Karpas-422 (cell line): ENCODE measurements at regions not wholly inside any gene's neighbourhood (a gene's known extent, or its start where the extent isn't known, plus 50 kb on each side); places are given as distances from the start of the nearest gene placed in this dataset.
A peak's percentile ranks its signal among the peaks of the same experiment; 100 is the strongest.

ENCODE experiments used
- DNase-seq: peaks from one replicate; pipeline ENCODE4 v3.0.0-alpha.2; 2015
- H2AFZ ChIP-seq: fragments of 200-600 bp; sonication (generic); 2 replicates; pipeline ENCODE4 v1.6.1; 2014; ENCODE audit warnings: antibody characterized with exemption, low read length, mixed read lengths
- H3K27ac ChIP-seq: fragments of 200-600 bp; sonication (generic); 2 replicates; pipeline ENCODE4 v1.5.1; 2014; ENCODE audit warnings: mild to moderate bottlenecking, low read length, moderate library complexity
- H3K27me3 ChIP-seq: fragments of 200-600 bp; sonication (generic); 2 replicates; pipeline ENCODE4 v1.6.1; 2014; ENCODE audit warnings: low read length, mixed read lengths
- H3K36me3 ChIP-seq: fragments of 200-600 bp; sonication (generic); 2 replicates; pipeline ENCODE4 v1.6.1; 2014; ENCODE audit warnings: low read length, mixed read lengths; ENCODE audit not compliant: insufficient read depth
- H3K4me1 ChIP-seq: fragments of 200-600 bp; sonication (generic); 2 replicates; pipeline ENCODE4 v1.6.1; 2014; ENCODE audit warnings: mild to moderate bottlenecking, low read length, mixed read lengths
- H3K4me2 ChIP-seq: fragments of 200-600 bp; sonication (generic); 2 replicates; pipeline ENCODE4 v1.6.1; 2014; ENCODE audit warnings: low read length, low read depth, mild to moderate bottlenecking; ENCODE audit not compliant: poor library complexity, severe bottlenecking
- H3K4me3 ChIP-seq: fragments of 200-600 bp; sonication (generic); 2 replicates; pipeline ENCODE4 v1.5.1; 2014; ENCODE audit warnings: mild to moderate bottlenecking, antibody characterized with exemption, low read length, mixed read lengths
- H3K79me2 ChIP-seq: fragments of 200-600 bp; sonication (generic); 2 replicates; pipeline ENCODE4 v1.6.1; 2014; ENCODE audit warnings: mild to moderate bottlenecking, low read length, mixed read lengths
- H3K9ac ChIP-seq: fragments of 200-600 bp; sonication (generic); 2 replicates; pipeline ENCODE4 v1.6.0; 2014; ENCODE audit warnings: low read length
- H3K9me2 ChIP-seq: fragments of 200-600 bp; sonication (generic), shearing (Covaris generic); replicated peaks from 2 replicates; pipeline ENCODE4 v1.6.0; 2014; ENCODE audit warnings: mild to moderate bottlenecking, low read length, moderate library complexity; ENCODE audit not compliant: insufficient read depth
- H3K9me3 ChIP-seq: fragments of 300-700, 200-600 bp; sonication (generic); 2 replicates; pipeline ENCODE4 v1.6.1; 2014; ENCODE audit warnings: low read length, mixed read lengths
- H4K20me1 ChIP-seq: fragments of 200-600 bp; sonication (generic); 2 replicates; pipeline ENCODE4 v1.6.1; 2014; ENCODE audit warnings: mild to moderate bottlenecking, antibody characterized with exemption, low read length, low read depth; ENCODE audit not compliant: insufficient read depth

DNA sequence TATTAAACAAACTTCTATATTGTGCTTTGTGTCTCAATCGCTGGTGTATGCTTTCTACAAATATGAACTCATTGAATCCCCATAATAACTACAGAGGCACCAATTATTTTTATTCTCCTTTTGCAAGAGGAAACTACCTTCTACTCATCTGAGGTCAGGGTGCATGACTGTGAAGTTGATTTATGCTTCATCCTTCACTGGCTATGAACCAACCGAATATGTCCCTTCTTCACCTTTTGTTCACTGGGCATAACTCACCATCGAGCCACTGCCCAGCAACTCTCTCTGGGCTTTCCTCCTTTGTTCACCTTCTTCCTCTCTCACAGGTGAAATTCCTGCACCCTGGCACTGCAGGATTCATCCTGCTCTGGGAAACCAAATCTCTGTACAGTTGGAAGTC lies 61.3 kb upstream of the PFKP start:
- H3K27me3 ChIP-seq, result no peaks in the 10 kb centered on the region
- no peak overlapping the region for H3K4me3 ChIP-seq
- H3K9me3 ChIP-seq, result no peaks in the 10 kb centered on the region
- H3K27ac ChIP-seq, result no peak overlapping the region
- peaks cover 13% of the 10 kb centered on the region for H3K4me1 ChIP-seq
- H3K4me2 ChIP-seq, result no peak overlapping the region
- DNase-seq, result no peak
- H3K36me3 ChIP-seq, result no peaks in the 10 kb centered on the region
- no peak overlapping the region for H3K9ac ChIP-seq
- H3K79me2 ChIP-seq, result no peaks in the 10 kb centered on the region
- H3K9me2 ChIP-seq, result no peaks in the 10 kb centered on the region
- no peak overlapping the region for H2AFZ ChIP-seq
- H4K20me1 ChIP-seq, result no peaks in the 10 kb centered on the region

DNA sequence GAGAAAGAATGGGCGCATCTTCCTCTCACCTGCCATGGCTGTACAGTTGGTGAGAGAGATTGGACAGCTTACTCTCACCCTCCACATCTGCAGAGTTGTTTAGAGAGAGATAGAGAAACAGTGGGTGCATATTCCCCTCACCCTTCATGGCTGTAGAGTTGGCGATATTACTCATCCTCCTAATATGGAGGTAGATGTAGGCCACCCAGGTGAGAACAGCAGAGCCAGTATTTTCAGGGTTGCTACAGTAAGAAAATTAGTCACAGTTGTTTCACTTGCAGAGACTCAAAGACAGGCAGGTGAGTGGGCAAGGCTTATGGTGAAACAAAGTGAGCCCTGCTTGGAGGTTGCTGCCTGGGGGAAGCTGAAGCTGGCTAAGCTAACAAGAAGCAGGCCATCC lies 65.0 kb upstream of the PFKP start:
- Histone ChIP-seq H4K20me1 (no peaks in the 10 kb centered on the region), H3K79me2 (no peaks in the 10 kb centered on the region), H3K9ac (no peak overlapping the region), H3K9me3 (no peaks in the 10 kb centered on the region), H3K4me3 (no peak overlapping the region), H3K4me2 (no peak overlapping the region), H2AFZ (no peak overlapping the region), H3K36me3 (no peaks in the 10 kb centered on the region), H3K27ac (no peak overlapping the region), H3K4me1 (no peaks in the 10 kb centered on the region; the same call in 1 of the 2 replicates), H3K9me2 (no peaks in the 10 kb centered on the region), H3K27me3 (no peaks in the 10 kb centered on the region)
- DNase-seq, result no peak

DNA sequence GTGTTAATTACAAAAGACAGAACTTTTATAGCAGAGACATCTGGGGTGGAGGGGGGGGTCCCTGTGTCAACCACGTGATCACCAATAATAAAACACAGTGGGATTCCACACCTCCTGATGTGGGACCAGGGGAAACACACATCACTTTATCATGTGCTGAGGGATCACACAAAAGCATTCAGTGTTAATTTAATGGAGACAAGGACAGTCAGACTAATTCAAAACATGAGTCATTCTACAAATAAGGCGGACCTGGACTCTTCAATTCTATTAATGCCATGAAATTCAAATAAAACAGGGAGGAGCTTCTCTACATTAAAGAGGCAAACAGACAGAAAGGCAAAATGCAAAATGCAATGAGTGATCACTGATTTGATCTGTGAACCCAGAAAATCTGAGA lies 67.3 kb upstream of the PFKP start:
- no peaks in the 10 kb centered on the region for H3K27me3 ChIP-seq
- no peaks in the 10 kb centered on the region for H3K9me3 ChIP-seq
- no peak for DNase-seq
- H3K9ac ChIP-seq, result no peak overlapping the region
- no peaks in the 10 kb centered on the region for H3K4me1 ChIP-seq
- no peaks in the 10 kb centered on the region for H3K79me2 ChIP-seq
- H3K4me3 ChIP-seq, result no peak overlapping the region
- H3K4me2 ChIP-seq, result no peak overlapping the region
- no peak overlapping the region for H2AFZ ChIP-seq
- no peaks in the 10 kb centered on the region for H3K9me2 ChIP-seq
- no peak overlapping the region for H3K27ac ChIP-seq
- H4K20me1 ChIP-seq, result no peaks in the 10 kb centered on the region
- H3K36me3 ChIP-seq, result no peaks in the 10 kb centered on the region

DNA sequence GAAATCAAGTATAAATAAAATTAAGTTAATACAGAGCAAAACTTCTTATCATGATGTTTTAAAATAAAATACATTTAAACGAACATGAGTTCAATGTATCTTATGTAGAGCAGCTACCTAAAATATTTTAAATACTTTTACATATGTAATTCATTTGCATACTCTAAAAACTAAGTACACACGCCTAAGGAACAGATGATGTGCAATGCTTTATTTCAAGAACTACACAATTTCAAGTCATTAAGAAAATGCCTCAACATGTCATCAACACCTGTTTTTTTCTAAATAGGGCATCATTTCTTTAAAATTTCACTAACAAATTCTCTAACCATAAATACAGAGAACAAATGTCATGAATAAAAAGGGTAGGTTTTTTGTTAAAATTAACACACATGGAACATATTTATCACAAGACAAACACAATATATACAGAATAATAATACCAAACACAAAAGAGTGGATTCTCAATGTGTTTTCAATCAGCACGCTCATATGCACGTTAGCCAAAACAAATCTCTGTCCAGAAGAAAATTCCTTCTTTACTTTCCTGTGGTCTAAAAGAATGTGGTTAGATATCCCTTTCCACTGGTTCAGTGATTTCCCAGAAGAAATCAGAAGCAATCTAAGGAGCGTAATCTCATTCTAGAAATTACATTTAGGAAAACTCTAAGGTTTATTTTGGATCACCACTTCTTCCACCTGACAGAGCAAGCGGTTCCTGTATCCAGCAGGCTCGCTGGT lies 73.0 kb upstream of the PFKP start:
- no peaks in the 10 kb centered on the region for H4K20me1 ChIP-seq
- no peaks in the 10 kb centered on the region for H3K79me2 ChIP-seq
- H3K4me1 ChIP-seq, result no peaks in the 10 kb centered on the region
- no peak overlapping the region for H2AFZ ChIP-seq
- no peaks in the 10 kb centered on the region for H3K36me3 ChIP-seq
- no peak overlapping the region for H3K4me3 ChIP-seq
- H3K9me3 ChIP-seq, result no peaks in the 10 kb centered on the region
- H3K27ac ChIP-seq, result no peak overlapping the region
- no peak for DNase-seq
- H3K9me2 ChIP-seq, result no peaks in the 10 kb centered on the region
- H3K27me3 ChIP-seq, result peaks cover under 1% of the 10 kb centered on the region; the same call in 1 of the 2 replicates
- H3K9ac ChIP-seq, result no peak overlapping the region
- H3K4me2 ChIP-seq, result no peak overlapping the region

DNA sequence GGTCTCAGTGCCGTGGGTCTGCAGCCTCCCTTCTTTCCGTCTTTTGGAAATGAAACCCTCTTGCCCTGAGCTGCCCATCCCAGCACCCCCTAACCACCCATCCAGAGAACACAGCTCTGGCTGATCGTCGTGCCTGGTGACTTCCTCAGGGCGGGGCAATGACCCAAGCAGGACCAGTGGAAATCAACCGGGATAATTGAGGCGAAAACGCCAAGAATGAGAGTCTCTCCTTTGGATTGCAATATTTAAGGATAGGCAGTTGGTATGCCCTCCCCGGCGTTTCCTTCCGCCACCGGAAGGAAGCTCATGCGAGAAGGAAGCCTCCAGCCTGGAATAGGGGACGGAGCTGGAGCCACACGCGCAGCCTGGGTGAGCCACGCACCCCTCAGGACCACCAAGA lies 73.7 kb upstream of the PFKP start:
- no peaks in the 10 kb centered on the region for H3K9me2 ChIP-seq
- H3K4me2 ChIP-seq, result no peak overlapping the region
- H3K4me3 ChIP-seq, result no peak overlapping the region
- H3K4me1 ChIP-seq, result no peaks in the 10 kb centered on the region
- H4K20me1 ChIP-seq, result no peaks in the 10 kb centered on the region
- peaks cover 4% of the 10 kb centered on the region; the same call in 1 of the 2 replicates for H3K27me3 ChIP-seq
- no peak overlapping the region for H3K27ac ChIP-seq
- no peak overlapping the region for H3K9ac ChIP-seq
- H3K79me2 ChIP-seq, result no peaks in the 10 kb centered on the region
- H3K9me3 ChIP-seq, result no peaks in the 10 kb centered on the region
- no peak for DNase-seq
- H3K36me3 ChIP-seq, result no peaks in the 10 kb centered on the region
- H2AFZ ChIP-seq, result no peak overlapping the region

DNA sequence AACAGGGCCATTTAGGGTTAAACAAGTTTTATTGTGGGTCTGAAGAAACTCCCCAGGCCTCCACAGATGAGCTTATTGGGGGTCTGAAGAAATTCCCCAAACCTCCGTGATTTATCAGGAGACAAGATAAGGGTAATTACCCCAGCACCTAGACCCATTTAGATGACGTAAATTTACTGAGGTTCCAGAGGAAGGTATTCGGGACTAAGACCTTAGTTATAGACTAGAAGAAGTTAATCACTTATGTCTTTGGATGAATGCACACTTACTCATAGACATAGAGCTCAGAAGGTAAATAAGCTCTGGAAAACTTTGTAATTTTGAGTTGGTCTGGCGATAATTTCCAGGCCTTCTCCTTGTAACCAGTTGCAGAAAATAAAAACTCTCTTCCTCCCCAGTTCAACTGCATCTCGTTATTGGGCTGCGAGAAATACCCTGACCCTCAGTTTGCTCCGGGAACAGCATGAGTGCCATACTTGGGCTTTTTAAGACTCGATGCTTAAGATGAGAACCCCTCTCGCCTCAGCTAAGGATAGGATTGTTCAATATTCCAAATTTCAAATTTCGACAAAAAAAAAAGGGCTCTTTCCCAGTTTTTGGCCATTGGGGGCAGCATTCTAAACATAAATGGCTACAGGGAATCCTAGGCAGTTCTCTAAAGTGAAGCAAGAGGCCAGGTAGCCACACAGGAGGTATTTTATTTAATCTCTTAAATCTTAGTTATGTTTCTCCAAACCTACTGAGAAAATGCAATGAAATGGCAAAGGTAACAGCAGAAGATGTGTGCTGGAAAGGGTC lies 74.7 kb upstream of the PFKP start:
- Histone ChIP-seq H2AFZ (no peak overlapping the region), H3K4me1 (no peaks in the 10 kb centered on the region), H3K79me2 (no peaks in the 10 kb centered on the region), H3K27me3 (peaks cover 4% of the 10 kb centered on the region; the same call in 1 of the 2 replicates), H3K27ac (no peak overlapping the region), H4K20me1 (no peaks in the 10 kb centered on the region), H3K4me3 (no peak overlapping the region), H3K9me2 (no peaks in the 10 kb centered on the region), H3K4me2 (no peak overlapping the region), H3K9ac (no peak overlapping the region), H3K9me3 (no peaks in the 10 kb centered on the region), H3K36me3 (no peaks in the 10 kb centered on the region)
- DNase-seq, result no peak

DNA sequence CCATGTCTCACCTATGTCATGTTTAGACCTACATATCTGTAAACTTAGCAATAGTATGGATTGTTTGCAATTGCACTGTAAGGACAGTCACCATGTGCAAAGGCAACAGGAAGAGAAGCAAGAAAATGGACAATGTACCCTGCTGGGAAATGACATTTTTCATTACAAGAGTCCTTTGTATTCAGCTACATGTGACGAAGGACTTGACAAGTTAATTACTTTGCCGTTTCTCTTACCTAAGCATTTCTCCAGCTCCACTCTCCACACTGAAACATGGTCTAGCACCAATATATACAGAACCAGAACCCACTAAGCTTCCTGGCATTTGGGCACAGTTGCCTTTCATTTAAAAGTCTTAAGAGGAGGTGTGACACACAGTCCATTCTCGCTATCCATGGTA lies 76.6 kb upstream of the PFKP start:
- H3K4me3 ChIP-seq, result no peak overlapping the region
- no peaks in the 10 kb centered on the region for H3K79me2 ChIP-seq
- H3K4me1 ChIP-seq, result peaks cover 13% of the 10 kb centered on the region
- no peaks in the 10 kb centered on the region for H3K36me3 ChIP-seq
- DNase-seq, result no peak
- H2AFZ ChIP-seq, result no peak overlapping the region
- H3K9me3 ChIP-seq, result no peaks in the 10 kb centered on the region
- H3K9me2 ChIP-seq, result no peaks in the 10 kb centered on the region
- no peaks in the 10 kb centered on the region for H4K20me1 ChIP-seq
- no peak overlapping the region for H3K9ac ChIP-seq
- no peak overlapping the region for H3K4me2 ChIP-seq
- H3K27me3 ChIP-seq, result peaks cover 4% of the 10 kb centered on the region; the same call in 1 of the 2 replicates
- no peak overlapping the region for H3K27ac ChIP-seq

DNA sequence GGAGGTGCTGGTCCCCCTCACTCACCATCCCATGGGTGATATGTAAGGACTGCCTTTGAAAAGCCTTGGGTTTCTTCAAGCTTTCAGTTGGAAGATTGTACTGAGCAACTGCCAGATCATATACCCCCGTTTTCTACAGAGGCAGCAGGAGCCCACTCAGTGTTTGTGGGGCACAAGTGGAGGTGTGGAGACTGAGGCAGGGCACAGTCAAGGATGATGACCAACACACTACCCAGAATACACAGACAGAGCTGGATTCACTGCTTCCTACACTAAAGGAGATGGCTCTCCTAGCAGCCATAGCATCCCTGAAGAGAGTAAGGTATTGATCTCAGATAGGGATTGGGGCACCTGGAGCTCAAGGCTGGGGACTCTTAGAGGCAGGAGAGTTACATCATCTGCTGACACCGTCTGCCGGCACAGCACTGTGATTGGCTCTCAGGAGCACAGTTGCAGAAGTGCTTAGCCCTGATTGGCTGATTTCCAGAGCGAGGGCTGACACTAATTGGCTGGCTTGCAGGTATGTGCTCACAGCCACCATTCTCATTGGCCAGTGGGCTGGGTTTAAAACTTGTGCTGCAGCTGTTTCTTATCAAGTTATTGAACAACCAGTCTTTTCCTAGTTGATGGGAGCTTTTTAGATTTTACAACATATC lies 77.9 kb upstream of the PFKP start:
- H3K27ac ChIP-seq, result no peak overlapping the region
- no peak overlapping the region for H3K9ac ChIP-seq
- H3K4me1 ChIP-seq, result peaks cover 14% of the 10 kb centered on the region
- DNase-seq, result peak; percentile 81
- H2AFZ ChIP-seq, result no peak overlapping the region; the same call in 1 of the 2 replicates
- peaks cover 4% of the 10 kb centered on the region; the same call in 1 of the 2 replicates for H3K27me3 ChIP-seq
- no peaks in the 10 kb centered on the region for H4K20me1 ChIP-seq
- no peaks in the 10 kb centered on the region for H3K9me2 ChIP-seq
- H3K4me2 ChIP-seq, result no peak overlapping the region
- H3K36me3 ChIP-seq, result no peaks in the 10 kb centered on the region
- no peaks in the 10 kb centered on the region for H3K79me2 ChIP-seq
- no peak overlapping the region for H3K4me3 ChIP-seq
- H3K9me3 ChIP-seq, result no peaks in the 10 kb centered on the region
